Fibroblast of mammary gland (primary cell): ENCODE measurements at regions not wholly inside any gene's neighbourhood (a gene's known extent, or its start where the extent isn't known, plus 50 kb on each side); places are given as distances from the start of the nearest gene placed in this dataset.
"Not testable (repeated sequence)": the region's sequence is repeated elsewhere in the genome, so short reads cannot be mapped to it uniquely, and the experiment has no call there.

Experiments used
- DNase-seq: peaks from one replicate; pipeline ENCODE4 v3.0.0-alpha.2; 2010; ENCODE audit warnings: low read depth
- H3K4me3 ChIP-seq: 2 replicates; pipeline ENCODE4 v1.5.1; 2011; ENCODE audit warnings: low read depth, mild to moderate bottlenecking, low read length, moderate library complexity; ENCODE audit not compliant: control insufficient read depth
- TF ChIP-seq, protein P1 (sequence below): conservative IDR thresholded peaks from 2 replicates; pipeline ENCODE4 v1.5.1; 2011; ENCODE audit warnings: low read depth, low read length, inconsistent platforms; ENCODE audit not compliant: control insufficient read depth, insufficient read depth

DNA sequence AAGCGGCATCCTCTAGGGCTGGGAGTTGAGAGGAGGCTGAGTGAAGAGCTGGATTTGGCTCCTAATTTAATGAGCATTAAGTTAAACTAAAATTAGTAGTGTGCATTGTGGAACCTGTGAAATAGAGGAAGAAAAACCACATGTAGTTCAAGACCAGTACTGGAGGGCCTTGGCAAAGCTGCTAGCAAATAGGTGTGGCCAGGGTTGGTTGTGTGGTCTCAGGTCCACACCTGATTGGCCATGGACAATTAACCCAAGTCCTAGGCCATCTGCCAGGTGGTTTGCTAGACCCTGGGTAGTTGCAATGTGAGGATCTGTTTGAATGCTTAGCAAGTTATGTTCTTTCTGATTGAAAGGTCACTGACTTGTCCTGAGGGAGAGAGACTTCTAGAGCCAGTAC, 275.5 kb downstream of the PDCD6IP start:
- TF ChIP-seq, protein P1, sequence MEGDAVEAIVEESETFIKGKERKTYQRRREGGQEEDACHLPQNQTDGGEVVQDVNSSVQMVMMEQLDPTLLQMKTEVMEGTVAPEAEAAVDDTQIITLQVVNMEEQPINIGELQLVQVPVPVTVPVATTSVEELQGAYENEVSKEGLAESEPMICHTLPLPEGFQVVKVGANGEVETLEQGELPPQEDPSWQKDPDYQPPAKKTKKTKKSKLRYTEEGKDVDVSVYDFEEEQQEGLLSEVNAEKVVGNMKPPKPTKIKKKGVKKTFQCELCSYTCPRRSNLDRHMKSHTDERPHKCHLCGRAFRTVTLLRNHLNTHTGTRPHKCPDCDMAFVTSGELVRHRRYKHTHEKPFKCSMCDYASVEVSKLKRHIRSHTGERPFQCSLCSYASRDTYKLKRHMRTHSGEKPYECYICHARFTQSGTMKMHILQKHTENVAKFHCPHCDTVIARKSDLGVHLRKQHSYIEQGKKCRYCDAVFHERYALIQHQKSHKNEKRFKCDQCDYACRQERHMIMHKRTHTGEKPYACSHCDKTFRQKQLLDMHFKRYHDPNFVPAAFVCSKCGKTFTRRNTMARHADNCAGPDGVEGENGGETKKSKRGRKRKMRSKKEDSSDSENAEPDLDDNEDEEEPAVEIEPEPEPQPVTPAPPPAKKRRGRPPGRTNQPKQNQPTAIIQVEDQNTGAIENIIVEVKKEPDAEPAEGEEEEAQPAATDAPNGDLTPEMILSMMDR, result no peak
- no peak overlapping the region for H3K4me3 ChIP-seq
- no peak for DNase-seq

DNA sequence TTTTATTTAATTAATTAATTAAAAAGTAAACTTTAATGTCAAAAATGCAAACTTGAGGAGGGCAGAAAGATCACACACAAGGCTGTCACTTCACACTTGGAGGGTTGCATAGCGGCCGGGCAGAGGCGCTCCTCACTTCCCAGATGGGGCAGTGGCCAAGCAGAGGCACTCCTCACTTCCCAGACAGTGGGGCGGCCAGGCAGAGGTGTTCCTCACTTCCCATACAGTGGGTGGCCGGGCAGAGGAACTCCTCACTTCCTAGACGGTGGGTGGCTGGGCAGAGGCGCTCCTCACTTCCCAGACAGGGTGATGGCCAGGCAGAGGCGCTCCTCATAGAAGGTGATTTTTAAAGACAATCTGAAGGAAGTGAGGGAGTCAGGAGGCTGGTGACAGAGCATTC, 277.5 kb downstream of the PDCD6IP start:
- no peak for DNase-seq
- TF ChIP-seq, protein P1, result no peak
- H3K4me3 ChIP-seq, result no peak overlapping the region

DNA sequence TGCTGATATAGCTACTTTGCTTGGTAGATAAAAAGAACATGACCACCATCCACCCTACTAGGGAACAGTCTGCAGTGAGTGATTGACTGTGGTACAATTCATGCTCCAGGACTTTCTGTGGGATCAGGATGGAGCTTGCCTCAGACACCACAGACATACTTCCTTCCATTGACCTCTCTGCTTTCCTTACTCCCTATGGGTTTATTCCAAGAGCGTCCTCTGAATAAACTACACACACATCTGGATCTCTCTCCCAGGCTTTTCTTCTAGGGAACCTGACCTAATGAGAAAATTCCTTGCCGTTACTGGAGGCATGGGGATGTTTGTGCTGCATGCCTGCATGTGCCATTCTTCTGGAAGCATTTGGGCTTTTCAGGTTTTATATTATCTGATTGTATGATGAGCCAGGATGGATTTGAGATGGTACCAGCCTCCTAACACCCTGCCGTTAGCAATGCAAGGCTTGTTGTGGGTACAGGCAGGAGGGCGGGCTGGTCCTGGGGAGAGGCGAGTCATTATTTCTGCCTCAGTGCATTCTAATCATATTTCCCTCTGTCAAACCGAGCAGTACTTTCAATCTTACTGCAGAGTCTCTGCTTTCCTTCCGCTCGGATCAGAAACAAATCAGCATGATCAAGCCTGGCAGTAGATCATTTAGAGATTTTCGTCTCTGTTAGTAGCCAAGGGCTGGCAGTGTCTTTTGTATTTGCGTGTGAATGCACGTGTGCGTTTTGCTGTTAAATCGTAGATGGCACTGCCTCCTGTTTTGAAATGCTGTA, 279.2 kb downstream of the PDCD6IP start:
- H3K4me3 ChIP-seq, result no peak overlapping the region
- DNase-seq, result no peak
- TF ChIP-seq, protein P1, result no peak

DNA sequence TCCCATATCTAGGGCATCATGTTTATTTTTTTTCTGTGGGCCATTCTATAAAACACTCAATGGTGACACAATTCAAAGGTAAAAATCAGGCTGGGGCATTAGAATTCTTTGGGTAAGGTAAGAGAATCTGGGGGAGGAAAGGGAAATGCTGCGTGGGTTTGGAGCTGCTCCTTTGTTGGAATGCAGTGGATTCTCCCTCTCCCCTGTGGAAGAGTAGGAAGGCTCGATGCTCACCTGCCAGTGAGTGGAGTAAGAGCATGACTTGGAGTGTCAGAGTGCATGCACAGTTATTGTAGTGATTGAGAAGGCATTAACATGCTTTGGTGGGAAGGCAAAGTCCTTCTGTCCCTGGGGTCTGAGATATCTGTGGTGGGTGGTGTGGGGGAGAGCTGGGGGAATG, 280.0 kb downstream of the PDCD6IP start:
- TF ChIP-seq, protein P1, result no peak
- DNase-seq, result no peak
- H3K4me3 ChIP-seq, result no peak overlapping the region

DNA sequence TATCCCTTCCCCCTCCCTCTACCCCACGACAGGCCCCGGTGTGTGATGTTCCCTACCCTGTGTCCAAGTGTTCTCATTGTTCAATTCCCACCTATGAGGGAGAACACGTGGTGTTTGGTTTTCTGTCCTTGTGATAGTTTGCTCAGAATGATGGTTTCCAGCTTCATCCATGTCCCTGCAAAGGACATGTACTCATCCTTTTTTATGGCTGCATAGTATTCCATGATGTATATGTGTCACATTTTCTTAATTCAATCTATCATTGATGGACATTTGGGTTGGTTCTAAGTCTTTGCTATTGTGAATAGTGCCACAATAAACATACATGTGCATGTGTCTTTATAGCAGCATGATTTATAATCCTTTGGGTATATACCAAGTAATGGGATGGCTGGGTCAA, 281.4 kb downstream of the PDCD6IP start:
- DNase-seq, H3K4me3 ChIP-seq: not testable (repeated sequence)

DNA sequence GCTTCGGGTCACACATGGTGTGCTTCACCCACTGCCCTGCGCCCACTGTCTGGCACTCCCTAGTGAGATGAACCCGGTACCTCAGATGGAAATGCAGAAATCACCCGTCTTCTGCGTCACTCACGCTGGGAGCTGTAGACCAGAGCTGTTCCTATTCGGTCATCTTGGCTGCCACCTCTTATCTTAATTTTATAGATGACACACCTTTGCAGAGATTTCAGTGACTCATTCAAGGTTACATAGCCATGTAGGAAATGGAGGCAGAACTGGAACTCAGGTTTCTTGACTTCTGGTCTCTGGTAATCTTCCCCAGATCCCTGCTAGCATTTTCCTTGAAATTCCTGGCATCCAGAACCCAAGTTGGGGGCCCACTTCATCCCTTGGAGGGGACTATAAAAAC, 291.9 kb downstream of the PDCD6IP start:
- DNase-seq, H3K4me3 ChIP-seq: not testable (repeated sequence)

DNA sequence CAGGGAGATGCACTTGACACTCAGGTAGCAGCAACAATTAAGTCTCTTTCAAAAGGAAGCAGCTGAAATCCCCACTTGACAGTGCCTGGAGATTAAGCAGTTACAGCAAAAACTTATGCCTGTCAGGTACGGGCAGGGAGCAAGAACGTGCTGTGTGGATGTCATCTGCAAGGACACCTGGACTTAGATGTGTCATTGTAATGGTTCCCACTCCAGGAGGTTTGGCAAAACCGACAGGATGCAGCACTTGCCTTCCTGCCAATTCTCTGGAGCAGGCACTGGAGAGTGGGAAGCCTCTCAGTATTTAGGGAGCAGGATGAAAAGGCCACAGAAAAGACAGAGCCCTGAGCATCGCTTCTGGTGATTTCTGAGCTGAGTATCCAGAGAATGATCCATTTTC, 292.4 kb downstream of the PDCD6IP start:
- no peak overlapping the region for H3K4me3 ChIP-seq
- TF ChIP-seq, protein P1, result no peak
- no peak for DNase-seq

DNA sequence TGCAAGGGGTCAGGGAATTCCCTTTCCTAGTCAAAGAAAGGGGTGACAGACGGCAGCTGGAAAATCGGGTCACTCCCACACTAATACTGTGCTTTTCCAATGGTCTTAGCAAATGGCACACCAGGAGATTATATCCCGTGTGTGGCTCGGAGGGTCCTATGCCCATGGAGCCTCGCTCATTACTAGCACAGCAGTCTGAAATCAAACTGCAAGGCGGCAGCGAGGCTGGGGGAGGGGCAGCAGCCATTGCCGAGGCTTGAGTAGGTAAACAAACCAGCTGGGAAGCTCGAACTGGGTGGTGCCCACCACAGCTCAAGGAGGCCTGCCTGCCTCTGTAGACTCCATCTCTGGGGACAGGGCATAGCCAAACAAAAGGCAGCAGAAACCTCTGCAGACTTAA, 295.9 kb downstream of the PDCD6IP start:
- H3K4me3 ChIP-seq, result not testable (repeated sequence)

More for the DNA sequence above, 295.9 kb downstream of the PDCD6IP start:
- not testable (repeated sequence) for DNase-seq
